ENCODE measurements at regions not wholly inside any gene's neighbourhood (a gene's known extent, or its start where the extent isn't known, plus 50 kb on each side); places are given as distances from the start of the nearest gene placed in this dataset.

DNA sequence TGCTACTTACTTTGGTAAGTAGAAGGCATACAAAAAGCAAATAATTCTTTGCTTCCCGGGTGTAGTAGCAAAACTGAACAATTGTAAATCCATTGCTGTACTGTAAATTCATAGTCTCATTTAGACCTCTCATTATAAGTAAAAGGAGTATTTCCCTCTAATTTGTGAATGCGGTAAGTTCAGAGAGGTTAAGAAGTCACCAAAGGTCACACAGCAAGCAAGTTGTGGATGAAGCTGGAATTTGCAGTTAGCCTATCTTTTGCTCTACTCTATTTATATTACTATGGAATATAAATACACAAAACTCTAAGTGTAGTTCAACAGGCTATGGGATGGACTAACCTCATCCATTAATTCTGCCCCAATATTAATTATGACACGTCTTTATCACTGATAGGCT, 508.3 kb downstream of the MCTP2 start:
- DNase-seq, result no peak
- no peak for ATAC-seq
- intact Hi-C loops (cut with micrococcal nuclease), result no loop called here

DNA sequence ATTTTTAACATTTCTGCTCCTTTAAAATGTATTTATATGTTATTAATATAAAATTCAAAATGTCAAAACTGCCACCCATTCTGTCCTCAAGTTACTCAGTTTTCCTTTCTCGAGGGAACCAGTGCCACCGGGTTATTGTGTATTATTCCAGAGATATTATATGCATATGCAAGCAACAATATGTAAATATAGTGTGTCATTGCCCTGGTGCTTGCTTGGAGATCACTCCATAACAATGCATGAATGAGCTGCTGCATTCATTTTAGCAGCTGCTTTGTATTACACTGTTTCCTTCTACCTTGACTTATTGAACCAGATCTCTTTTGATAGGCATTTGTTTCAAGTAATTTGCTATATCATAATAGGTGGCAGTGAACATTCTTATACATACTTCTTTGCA, 509.1 kb downstream of the MCTP2 start:
- DNase-seq, result no peak
- intact Hi-C loops (cut with micrococcal nuclease), result no loop called here
- ATAC-seq, result no peak

DNA sequence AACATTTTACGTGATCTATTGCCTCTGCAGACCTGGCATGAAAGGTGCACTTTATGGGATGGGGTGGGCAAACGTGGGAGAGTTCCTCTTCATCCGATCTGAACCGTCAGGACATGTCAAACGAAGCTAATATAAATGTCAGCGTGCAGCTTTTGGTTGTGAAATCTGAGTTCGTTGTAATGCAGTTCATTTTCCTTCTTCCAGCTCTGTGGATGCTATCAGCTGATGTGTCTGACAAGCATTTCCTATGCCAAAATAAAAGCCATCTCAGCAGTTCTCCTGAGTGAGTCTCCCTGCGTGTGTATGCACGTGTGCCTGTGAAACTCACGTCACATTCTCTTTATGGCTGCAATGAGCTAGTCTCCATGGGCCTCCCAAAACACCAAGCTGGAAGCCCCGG, 512.3 kb downstream of the MCTP2 start:
- ATAC-seq, result no peak
- intact Hi-C loops (cut with micrococcal nuclease), result no loop called here
- DNase-seq, result no peak

DNA sequence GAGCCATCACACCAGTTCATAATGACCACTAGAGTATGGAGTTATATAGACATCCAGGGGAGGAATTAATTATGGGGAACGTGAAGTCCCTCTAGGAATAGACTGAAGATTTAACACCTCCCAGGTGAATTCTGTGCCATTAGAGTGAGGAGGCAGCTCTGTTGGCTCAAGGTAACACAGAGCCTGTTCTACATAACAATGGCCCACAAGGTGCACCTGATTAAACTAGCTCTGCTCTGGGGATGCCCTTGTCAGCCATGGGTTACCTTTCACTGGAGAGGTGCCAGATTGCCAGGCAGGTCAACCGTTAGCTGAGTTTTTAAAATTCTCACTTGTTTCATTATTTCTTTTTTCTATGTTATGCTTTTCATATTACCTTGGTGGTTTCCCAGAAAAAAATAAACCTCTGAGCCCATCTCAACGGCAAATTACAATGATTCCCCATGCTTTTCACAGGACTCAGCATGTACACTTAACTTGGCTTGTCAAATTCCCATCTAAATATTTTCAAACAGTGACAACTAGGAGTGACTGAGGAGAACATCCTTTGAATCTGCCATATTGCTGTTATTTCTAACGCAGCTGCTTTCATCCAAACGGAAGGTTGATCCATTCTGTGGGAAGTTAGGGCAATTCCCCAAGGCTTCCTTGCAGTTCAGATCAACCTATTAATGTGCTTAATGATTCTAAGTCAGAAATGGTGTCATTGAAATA, 512.9 kb downstream of the MCTP2 start:
- intact Hi-C loops (cut with micrococcal nuclease), result no loop called here
- no peak for ATAC-seq
- DNase-seq, result no peak

DNA sequence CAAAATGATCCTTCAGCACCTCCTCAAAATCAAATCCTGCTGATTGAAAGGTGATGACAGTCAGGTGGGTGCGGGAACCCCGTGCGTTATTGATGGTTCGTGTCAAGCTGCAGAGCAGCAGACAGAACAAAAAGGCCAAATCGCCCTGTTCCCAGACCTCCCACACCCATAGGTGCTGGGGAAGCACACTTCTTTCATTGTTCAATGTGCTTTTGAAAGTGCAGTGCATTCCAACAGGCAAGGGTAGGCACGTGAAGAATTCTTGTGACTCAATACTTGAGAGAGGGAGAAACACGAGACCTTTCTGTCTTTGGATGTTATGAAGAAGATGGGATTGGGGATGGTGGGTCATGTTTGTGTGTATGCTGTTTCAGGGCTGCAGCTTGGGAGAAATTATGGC, 514.0 kb downstream of the MCTP2 start:
- ATAC-seq (no peak), DNase-seq (no peak)
- intact Hi-C loops (cut with micrococcal nuclease), result no loop called here

DNA sequence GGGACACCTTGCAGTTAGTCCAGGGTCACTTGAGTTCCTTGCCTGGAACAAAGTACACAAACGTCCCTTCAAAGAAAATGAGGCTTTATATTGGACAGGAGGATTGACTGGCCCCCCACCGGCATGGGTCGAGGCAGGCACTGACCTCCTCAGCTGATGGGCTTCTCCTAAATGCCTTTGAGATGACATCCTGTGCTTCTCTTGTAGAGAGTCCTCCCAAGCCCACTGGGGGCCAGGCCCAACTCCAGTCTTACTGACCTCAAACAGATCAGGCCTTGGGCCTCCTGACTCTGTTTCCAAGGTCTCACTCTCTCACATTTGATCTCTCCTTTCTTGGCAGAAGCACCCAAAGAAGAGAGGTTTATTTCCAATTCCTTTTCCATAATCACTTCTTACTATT, 516.1 kb downstream of the MCTP2 start:
- DNase-seq (no peak), ATAC-seq (no peak)
- intact Hi-C loops (cut with micrococcal nuclease), result no loop called here

DNA sequence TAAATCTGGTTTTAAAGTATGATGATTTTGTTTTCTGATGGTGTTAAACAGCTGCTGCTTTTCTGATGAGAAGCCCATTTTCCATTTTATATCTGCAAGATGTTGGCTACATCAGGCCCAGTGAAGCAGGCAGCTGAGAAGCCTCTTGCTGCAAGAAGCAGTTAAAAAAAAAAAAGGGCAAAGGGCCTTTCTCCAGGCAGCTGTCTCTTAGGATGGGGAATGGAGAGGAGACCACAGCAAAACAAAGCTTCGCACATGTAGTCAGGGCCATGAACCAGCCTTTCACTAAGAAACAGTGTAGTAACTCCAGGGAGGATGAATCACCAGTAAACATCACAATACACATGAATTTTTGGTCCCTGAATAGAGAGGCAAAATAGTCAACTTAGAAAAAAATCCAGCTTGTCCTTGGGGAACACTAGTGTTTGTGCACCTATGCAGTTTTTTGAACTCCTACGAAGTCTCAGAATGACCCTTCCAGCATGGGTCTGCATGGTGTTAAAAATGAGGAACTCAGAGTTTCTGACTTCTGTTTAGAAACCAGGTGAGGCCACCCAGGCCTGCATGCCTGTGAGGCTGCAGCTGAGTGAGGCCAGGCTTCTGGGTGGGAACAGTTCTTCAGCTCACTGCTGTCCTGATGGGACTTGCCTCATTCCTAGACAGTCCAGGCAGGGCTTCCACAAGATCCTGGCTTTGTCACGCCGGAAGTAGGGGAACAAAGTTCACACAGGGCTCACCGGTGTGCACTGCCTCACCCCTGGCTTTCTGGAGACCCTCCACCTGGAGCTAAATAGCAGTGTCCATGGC, 518.7 kb downstream of the MCTP2 start:
- DNase-seq (no peak), ATAC-seq (peak; percentile 58)
- intact Hi-C loops (cut with micrococcal nuclease), result no loop called here

DNA sequence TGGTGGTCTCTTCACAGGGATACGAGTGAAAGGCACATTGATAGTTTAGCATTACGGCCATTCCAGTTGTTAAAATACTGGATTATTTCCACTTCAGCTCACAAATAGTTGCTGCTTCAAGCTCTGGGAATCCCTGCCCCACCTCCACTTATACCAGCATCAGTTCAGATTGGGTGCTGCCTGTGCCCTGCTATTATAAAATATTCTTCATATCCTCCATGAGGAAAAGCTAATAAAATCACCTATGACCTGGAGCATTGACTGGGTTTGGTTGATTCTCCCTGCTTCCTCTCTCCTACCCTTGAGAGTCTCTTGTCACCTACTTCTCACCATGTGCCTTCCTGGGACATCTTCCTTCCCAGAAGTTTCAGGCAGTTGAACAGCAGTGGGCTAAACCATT, 529.0 kb downstream of the MCTP2 start:
- intact Hi-C loops (cut with micrococcal nuclease), result no loop called here
- DNase-seq (no peak), ATAC-seq (no peak)

DNA sequence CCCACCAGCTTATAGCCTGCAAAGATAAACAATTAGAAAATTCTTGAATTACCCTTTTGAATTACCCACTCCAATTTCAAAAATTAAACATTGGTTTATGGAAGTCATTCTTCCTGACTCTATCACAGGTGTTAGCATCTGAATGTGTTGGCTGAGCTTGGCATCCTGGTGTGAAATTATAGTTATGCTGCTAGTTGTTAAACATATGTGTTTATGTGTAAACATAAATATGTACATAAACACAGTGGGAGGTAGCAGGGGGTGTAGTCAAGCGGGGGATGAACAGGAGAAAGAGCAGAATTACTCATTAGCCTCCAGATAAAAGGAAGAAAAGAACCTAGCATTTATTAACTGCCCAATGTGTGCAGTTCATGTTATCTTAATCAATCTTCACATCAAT, 530.2 kb downstream of the MCTP2 start:
- intact Hi-C loops (cut with micrococcal nuclease), result no loop called here
- no peak for ATAC-seq
- no peak for DNase-seq

DNA sequence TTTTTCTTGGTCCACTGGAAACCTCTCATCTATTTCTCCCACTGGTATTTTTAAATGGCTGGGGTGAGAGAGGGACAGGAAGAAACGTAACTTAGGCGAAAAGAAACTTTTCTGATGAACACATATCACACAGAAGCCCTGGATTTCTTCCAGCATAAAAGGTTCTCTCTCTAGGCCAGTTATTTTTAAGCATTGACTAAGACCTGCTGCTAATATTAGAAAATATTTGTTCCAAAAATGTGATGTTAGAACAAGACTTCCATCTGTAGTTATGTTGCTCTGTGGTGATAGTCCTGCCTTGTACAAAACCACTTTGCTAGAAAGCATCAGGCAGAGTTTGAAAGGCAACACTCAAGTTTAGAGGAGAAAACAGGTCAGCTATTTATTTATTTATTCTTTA, 537.7 kb downstream of the MCTP2 start:
- intact Hi-C loops (cut with micrococcal nuclease), result no loop called here
- DNase-seq (no peak), ATAC-seq (peak; percentile 45)

DNA sequence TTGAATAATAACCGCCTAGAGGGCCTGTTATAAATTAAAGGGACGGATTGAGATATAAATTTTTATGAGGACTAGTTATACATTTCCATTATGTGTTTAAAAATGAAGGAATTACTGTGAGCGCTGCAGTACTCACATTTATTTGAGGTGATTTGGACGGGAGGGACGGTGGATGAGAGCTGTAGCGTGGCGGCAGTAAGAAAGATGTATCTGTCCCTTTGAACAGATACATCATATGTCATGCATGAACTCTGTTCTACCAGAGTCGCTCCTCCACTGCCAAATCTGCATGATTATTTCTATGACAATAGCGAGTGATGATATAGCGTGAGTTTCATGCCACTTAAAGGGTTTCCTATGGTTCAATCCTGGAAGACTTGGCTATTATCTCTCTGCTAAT, 538.8 kb downstream of the MCTP2 start:
- DNase-seq, result no peak
- no peak for ATAC-seq
- intact Hi-C loops (cut with micrococcal nuclease), result no loop called here

DNA sequence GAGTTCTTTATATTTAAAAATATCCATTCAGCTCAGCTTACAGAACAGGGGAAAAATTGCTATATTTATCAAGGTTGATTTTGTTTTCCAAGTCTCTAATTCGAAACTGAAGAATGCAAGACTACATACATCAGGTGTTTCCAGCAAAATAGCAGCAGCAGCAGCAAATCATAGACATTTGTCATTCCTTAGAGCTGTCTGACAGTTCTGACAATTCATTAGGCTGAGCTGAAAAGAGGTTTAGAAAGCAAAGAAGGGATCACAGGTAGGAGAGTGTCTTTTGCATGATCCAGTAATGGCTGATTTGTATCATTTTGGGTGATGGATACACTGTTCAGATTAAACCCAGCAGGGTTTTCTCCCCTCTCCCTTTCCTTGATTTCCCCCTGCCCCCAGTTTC, 545.7 kb downstream of the MCTP2 start:
- DNase-seq, result no peak
- intact Hi-C loops (cut with micrococcal nuclease), result no loop called here
- ATAC-seq, result no peak

DNA sequence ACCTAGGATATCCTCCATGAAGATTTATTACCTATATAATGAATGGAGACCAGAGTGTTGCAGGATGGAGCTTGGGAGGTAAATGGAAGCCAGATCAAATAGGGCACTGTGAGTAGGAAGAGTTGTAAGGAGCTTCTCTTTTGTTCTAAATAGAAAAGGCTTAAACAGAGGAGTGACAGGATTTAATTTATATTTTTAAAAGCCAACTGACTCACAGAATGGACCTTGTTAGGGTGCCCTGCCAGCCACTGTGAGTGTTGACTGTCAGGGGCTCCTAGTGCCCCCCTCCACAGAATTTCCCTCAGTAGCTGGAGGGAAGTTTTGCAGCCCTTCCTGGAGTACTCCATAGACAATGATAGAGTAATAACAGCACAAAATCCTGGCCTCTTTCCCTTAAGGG, 547.5 kb downstream of the MCTP2 start:
- intact Hi-C loops (cut with micrococcal nuclease), result no loop called here
- ATAC-seq (no peak), DNase-seq (no peak)

DNA sequence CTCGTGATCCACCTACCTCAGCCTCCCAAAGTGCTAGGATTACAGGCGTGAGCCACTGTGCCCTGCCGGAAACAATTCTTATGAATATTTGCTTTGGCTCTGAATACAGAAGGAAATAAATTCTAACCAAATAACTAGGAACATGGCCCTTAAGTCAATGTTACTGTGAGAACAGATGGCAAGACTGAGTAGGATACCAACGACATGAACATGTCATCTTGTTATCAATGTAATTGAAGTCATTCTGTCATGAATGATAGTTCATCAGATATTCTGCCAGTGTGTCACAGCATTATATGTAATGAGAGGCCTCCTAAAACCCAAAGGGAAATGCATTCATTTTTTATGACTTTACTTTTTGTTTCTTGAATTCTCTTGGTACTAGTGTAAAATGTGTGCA, 548.8 kb downstream of the MCTP2 start:
- DNase-seq (no peak), ATAC-seq (no peak)
- intact Hi-C loops (cut with micrococcal nuclease), result no loop called here

DNA sequence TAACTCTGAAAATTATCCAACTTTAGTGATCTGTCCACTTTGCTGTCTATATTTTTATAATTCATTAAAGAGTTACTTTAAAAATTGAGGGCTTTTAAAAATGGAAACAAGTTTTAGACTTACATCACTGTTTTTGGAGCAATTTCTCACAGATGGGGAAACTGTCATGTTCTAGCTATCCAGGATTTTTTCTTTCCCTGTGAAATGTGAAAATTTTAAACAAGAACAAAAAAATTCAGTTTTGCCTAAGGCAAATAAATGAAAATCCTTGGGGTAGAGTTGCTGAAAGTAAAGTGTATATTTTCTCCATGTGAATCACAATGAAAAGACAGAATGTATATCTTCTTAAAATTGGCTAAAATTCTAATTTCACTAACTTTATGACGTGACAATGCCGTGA, 553.7 kb downstream of the MCTP2 start:
- no peak for ATAC-seq
- intact Hi-C loops (cut with micrococcal nuclease), result no loop called here
- DNase-seq, result no peak

DNA sequence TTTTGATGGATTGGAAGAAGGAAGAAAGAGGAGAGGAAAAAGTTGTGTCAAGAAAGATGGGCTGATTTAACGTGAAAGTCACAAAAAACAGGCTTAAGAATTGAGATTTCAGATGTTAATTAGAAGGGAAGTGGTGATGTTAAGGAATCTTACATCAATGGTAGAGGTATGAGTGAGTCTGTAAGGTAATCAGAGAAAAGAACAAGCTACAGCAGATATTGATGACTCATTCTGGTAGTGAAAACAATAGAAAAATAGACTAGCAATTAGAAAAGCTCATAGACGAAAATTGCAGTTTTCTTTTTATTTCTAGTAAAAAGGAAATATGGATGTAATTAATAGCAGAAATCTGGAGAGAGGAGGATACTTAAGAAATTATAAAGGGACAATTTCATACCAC, 559.6 kb downstream of the MCTP2 start:
- ATAC-seq (no peak), DNase-seq (no peak)
- intact Hi-C loops (cut with micrococcal nuclease), result no loop called here

DNA sequence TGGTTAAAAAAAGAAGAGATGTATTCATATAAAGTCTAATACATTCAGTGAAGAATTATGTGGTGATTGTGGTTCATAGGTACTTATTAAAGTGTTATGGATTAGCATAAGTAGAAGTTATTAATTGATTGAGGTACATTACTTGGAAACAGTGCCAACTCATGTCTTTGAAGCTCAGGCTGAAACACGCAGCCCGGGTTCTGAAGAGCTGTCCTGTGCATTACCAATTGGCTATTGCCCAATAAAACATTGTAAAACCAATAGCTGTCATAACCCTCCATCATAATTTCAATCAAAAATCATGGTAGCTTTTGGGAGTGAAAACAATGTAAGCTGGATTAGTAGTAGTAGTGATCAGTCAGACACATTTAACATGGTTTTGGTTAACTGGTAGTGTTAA, 560.1 kb downstream of the MCTP2 start:
- DNase-seq, result no peak
- ATAC-seq, result no peak
- intact Hi-C loops (cut with micrococcal nuclease), result no loop called here

DNA sequence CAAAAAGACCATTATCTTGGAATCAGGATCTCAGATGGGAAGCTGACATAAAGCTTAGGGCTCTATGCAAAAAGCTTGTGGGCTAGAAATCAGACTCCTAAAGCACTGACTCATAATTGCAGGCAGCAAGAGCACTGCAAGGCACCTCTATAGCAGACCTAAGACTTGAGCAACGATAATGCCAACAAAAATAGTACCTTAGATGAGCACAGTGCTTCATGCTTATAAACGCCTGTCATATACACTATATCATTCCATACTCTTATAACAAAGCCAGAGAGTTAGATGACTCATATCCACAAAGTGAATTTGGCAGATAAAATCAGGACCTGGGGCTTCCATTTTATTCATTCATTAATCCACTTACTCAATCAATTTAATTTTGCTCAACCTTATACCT, 560.8 kb downstream of the MCTP2 start:
- ATAC-seq (no peak), DNase-seq (no peak)
- intact Hi-C loops (cut with micrococcal nuclease), result no loop called here

DNA sequence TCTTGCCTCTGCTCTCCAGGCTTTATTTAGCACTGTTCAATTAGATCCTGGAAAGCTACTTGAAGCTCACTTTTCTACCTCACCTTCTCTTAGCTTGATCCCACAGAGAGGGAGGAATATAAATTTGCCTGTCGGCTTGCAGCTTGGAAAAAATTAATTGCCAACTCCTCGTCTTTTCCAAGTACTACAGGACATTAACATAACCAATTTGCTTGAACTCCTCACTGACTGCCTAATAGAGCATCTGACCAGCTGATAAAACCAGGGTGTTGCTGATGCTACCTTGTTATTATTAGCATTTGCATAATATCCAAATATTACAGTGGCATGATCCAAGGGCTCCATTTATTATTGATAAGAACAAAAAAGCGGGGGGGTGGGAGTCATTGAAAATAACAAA, 561.8 kb downstream of the MCTP2 start:
- no peak for ATAC-seq
- no peak for DNase-seq
- intact Hi-C loops (cut with micrococcal nuclease), result no loop called here

DNA sequence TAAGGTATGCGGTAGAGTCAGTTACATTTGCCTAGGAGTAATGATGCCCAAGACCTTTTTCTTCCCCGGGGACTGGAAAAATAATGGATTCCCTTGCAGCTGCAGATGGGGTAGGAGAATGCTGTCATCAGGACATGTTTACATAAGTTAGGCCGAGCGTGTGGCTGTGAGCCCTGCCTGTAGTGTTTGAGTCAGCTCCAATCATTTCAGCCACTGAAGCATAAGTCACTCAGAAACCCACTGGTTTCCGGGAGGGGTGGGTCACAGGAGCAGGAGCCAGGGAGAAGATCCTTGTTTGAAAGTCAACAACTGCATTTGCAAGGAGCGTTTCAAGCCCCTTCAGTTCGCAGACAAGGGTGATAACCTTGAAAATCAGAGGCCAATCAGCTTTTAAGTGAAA, 562.3 kb downstream of the MCTP2 start:
- no peak for ATAC-seq
- intact Hi-C loops (cut with micrococcal nuclease), result no loop called here
- no peak for DNase-seq

DNA sequence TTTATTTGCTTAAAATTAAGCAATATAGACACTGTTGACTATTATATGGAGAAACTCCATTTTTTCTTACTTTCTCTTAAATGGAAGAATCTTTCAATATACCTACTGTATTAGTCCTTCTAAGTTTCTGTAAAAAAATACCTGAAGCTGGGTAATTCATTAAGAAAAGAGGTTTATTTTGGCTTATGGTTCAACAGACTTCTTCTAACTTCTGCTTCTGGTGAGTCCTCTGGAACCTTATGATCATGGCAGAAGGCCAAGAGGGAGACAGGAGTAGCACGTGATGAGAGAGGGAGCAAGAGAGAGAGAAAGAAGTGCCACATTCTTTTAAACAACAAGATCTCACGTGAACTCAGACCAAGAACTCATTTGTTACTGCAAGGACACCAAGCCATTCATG, 573.3 kb downstream of the MCTP2 start:
- no peak for ATAC-seq
- no peak for DNase-seq
- intact Hi-C loops (cut with micrococcal nuclease), result no loop called here
